ENCODE measurements at regions not wholly inside any gene's neighbourhood (a gene's known extent, or its start where the extent isn't known, plus 50 kb on each side); places are given as distances from the start of the nearest gene placed in this dataset.

GRCh38 chr22:27581236-27581635 lies 220.3 kb downstream of the MN1 start:
- peak overlapping the region; percentile 45 for H3K27ac ChIP-seq
- no peaks in the 10 kb centered on the region for H3K27me3 ChIP-seq
- DNase-seq (ENCODE audit: extremely low spot score in 2 of 2) = no peak
- no peak overlapping the region for H3K4me3 ChIP-seq
- intact Hi-C loops (cut with DNase I) = no loop called here
- no peaks in the 10 kb centered on the region for H3K9me3 ChIP-seq
- H3K36me3 ChIP-seq = no peaks in the 10 kb centered on the region
- H3K4me1 ChIP-seq = peaks cover 22% of the 10 kb centered on the region
- TF ChIP-seq POLR2A (IDR thresholded peaks at IDR 0.05) (no peak), POLR2AphosphoS5 (IDR thresholded peaks at IDR 0.05; ENCODE audit: insufficient read depth in 1 of 2, low read depth in 1 of 2) (no peak)
- TF ChIP-seq, protein P1, sequence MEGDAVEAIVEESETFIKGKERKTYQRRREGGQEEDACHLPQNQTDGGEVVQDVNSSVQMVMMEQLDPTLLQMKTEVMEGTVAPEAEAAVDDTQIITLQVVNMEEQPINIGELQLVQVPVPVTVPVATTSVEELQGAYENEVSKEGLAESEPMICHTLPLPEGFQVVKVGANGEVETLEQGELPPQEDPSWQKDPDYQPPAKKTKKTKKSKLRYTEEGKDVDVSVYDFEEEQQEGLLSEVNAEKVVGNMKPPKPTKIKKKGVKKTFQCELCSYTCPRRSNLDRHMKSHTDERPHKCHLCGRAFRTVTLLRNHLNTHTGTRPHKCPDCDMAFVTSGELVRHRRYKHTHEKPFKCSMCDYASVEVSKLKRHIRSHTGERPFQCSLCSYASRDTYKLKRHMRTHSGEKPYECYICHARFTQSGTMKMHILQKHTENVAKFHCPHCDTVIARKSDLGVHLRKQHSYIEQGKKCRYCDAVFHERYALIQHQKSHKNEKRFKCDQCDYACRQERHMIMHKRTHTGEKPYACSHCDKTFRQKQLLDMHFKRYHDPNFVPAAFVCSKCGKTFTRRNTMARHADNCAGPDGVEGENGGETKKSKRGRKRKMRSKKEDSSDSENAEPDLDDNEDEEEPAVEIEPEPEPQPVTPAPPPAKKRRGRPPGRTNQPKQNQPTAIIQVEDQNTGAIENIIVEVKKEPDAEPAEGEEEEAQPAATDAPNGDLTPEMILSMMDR (IDR thresholded peaks at IDR 0.05) = no peak

DNA sequence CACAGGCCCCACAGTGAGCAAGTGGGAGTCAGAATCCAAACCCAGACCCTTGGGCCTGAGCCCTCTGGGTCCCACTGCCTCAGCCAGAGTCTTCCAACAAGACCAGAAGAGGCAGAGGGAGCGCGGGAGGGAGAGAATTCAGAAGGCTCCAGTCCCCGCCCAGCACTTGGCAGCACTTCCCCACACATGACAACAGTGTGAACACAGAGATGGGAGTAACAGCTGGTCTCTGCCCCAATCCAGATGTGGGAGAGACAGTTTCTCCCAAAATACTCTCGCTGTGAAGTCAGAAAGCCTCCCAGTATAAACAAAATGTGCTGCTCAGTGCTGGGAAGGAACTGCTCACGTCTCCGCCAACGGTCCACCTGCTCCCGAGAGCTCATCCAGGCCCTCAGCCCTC lies 219.9 kb downstream of the MN1 start:
- Histone ChIP-seq H3K4me1 (peaks cover 17% of the 10 kb centered on the region), H3K4me3 (no peak overlapping the region), H3K36me3 (no peaks in the 10 kb centered on the region), H3K27me3 (no peaks in the 10 kb centered on the region), H3K27ac (peak overlapping the region; percentile 45), H3K9me3 (no peaks in the 10 kb centered on the region)
- intact Hi-C loops (cut with DNase I) = no loop called here
- TF ChIP-seq POLR2A (IDR thresholded peaks at IDR 0.05) (no peak), POLR2AphosphoS5 (IDR thresholded peaks at IDR 0.05; ENCODE audit: insufficient read depth in 1 of 2, low read depth in 1 of 2) (peak; percentile 29 to 55)
- TF ChIP-seq, protein P1 (IDR thresholded peaks at IDR 0.05) = no peak
- peak in 1 of 2 donors; percentile 93 for DNase-seq (ENCODE audit: extremely low spot score in 2 of 2)

DNA sequence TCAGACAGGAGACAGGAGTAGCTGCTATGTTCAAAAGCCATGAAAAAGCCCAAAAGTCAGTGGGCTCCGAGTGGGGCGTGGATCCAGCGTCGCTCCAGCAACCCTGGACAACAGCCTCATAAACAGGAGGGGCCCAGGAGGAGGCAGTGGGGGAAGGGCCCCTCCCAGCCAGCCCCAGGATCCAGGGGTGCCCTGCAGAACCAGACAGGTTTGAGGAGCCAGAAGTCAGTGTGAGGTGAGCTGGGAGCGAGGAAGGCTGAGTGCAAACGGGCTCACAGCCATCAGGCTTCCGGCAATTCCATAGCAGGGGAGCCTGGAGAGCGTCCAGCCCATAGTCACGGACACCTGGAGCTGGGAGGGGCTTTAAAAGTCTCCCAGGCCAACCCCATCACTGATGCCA lies 217.7 kb downstream of the MN1 start:
- no peak for DNase-seq (ENCODE audit: extremely low spot score in 2 of 2)
- intact Hi-C loops (cut with DNase I) = no loop called here
- H3K4me3 ChIP-seq = no peak overlapping the region
- no peaks in the 10 kb centered on the region for H3K9me3 ChIP-seq
- H3K27ac ChIP-seq = no peak overlapping the region
- no peaks in the 10 kb centered on the region for H3K27me3 ChIP-seq
- H3K4me1 ChIP-seq = peaks cover 12% of the 10 kb centered on the region
- TF ChIP-seq, protein P1 (IDR thresholded peaks at IDR 0.05) = no peak
- no peak for TF ChIP-seq POLR2A (IDR thresholded peaks at IDR 0.05)
- TF ChIP-seq POLR2AphosphoS5 (IDR thresholded peaks at IDR 0.05; ENCODE audit: insufficient read depth in 1 of 2, low read depth in 1 of 2) = no peak
- H3K36me3 ChIP-seq = no peaks in the 10 kb centered on the region

DNA sequence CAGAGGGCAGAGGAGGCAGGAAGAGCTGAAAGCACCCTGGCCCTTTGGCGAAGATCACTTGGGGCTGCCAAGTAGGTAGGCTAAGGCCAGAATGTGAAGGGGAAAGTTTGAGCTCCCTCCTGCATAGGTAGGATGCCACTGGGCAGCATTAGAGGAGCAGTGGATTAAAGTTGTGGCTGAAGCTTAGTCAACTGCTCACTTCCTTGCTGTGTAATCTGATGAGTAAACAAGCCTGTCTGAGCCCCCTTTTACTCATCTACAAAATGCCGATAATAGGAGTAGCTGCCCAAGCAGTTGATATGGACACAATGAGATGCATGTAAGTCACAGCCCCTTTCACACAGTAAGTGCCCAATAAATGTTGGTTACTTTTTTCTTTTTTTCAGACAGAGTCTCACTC lies 216.4 kb downstream of the MN1 start:
- H3K36me3 ChIP-seq = no peaks in the 10 kb centered on the region
- H3K4me1 ChIP-seq = peaks cover 12% of the 10 kb centered on the region
- no peak overlapping the region for H3K4me3 ChIP-seq
- no peak overlapping the region for H3K27ac ChIP-seq
- no peaks in the 10 kb centered on the region for H3K9me3 ChIP-seq
- TF ChIP-seq POLR2AphosphoS5 (IDR thresholded peaks at IDR 0.05; ENCODE audit: insufficient read depth in 1 of 2, low read depth in 1 of 2) = no peak
- no peak for TF ChIP-seq POLR2A (IDR thresholded peaks at IDR 0.05)
- TF ChIP-seq, protein P1 (IDR thresholded peaks at IDR 0.05) = no peak
- intact Hi-C loops (cut with DNase I) = no loop called here
- no peaks in the 10 kb centered on the region for H3K27me3 ChIP-seq
- no peak for DNase-seq (ENCODE audit: extremely low spot score in 2 of 2)

- H3K4me1 ChIP-seq = peaks cover 7% of the 10 kb centered on the region
- H3K27ac ChIP-seq = no peak overlapping the region
- H3K36me3 ChIP-seq = no peaks in the 10 kb centered on the region
- no peak overlapping the region for H3K4me3 ChIP-seq
- TF ChIP-seq POLR2A (IDR thresholded peaks at IDR 0.05) (no peak), POLR2AphosphoS5 (IDR thresholded peaks at IDR 0.05; ENCODE audit: insufficient read depth in 1 of 2, low read depth in 1 of 2) (no peak)
- TF ChIP-seq, protein P1 (IDR thresholded peaks at IDR 0.05) = no peak
- DNase-seq (ENCODE audit: extremely low spot score in 2 of 2) = no peak
- intact Hi-C loops (cut with DNase I) = no loop called here
- no peaks in the 10 kb centered on the region for H3K9me3 ChIP-seq
- no peaks in the 10 kb centered on the region for H3K27me3 ChIP-seq
Observed at GRCh38 chr22:27588268-27588667, 213.3 kb downstream of the MN1 start.

Measured in vagina (tissue), 2 donors.